SK-N-SH treated with all-trans-retinoic acid at 6 μM for 48 hours (cell line): ENCODE measurements at regions not wholly inside any gene's neighbourhood (a gene's known extent, or its start where the extent isn't known, plus 50 kb on each side); places are given as distances from the start of the nearest gene placed in this dataset.

Source experiments
- ATAC-seq: fragments of 200-7000 bp; cut with Tn5 transposase; 3 replicates; pipeline ENCODE4 v1.9.1; 2020; ENCODE audit warnings: mild to moderate bottlenecking, moderate library complexity
- ARNTL ChIP-seq: fragments of 450-650 bp; formaldehyde crosslinking; IDR thresholded peaks from 2 replicates; pipeline ENCODE4 v1.5.0; 2020; ENCODE audit warnings: low read depth, mild to moderate bottlenecking, moderate library complexity, borderline replicate concordance
- BACH2 ChIP-seq: fragments of 250-450 bp; sonication (Bioruptor Pico); IDR thresholded peaks from 2 replicates; pipeline ENCODE4 v1.9.0; 2021; ENCODE audit warnings: mild to moderate bottlenecking, borderline replicate concordance
- CSDC2 ChIP-seq: fragments of 250-450 bp; sonication (Bioruptor Pico); IDR thresholded peaks from 2 replicates; pipeline ENCODE4 v1.5.0; 2020; ENCODE audit warnings: mild to moderate bottlenecking, moderate library complexity
- ESRRG ChIP-seq: fragments of 250-450 bp; sonication (Bioruptor Pico); IDR thresholded peaks from 2 replicates; pipeline ENCODE4 v1.6.1; 2021; ENCODE audit warnings: mild to moderate bottlenecking
- GLIS3 ChIP-seq: fragments of 250-450 bp; sonication (Bioruptor Pico); IDR thresholded peaks from 2 replicates; pipeline ENCODE4 v1.5.0; 2020; ENCODE audit warnings: mild to moderate bottlenecking, moderate library complexity
- OSR1 ChIP-seq: fragments of 250-450 bp; sonication (Bioruptor Pico); IDR thresholded peaks from 2 replicates; pipeline ENCODE4 v1.8.0; 2022; ENCODE audit warnings: moderate library complexity, mild to moderate bottlenecking, inconsistent platforms
- PPARA ChIP-seq: fragments of 250-450 bp; sonication (Bioruptor Pico); IDR thresholded peaks from 2 replicates; pipeline ENCODE4 v1.5.0; 2020; ENCODE audit warnings: mild to moderate bottlenecking, borderline replicate concordance
- RARB ChIP-seq: fragments of 250-450 bp; sonication (Bioruptor Pico); IDR thresholded peaks from 2 replicates; pipeline ENCODE4 v1.8.0; 2021; ENCODE audit warnings: mild to moderate bottlenecking, moderate library complexity
- SNAI2 ChIP-seq: fragments of 250-450 bp; sonication (Bioruptor Pico); IDR thresholded peaks from 2 replicates; pipeline ENCODE4 v1.5.0; 2020; ENCODE audit warnings: mild to moderate bottlenecking, moderate library complexity
- TCF4 ChIP-seq: fragments of 250-450 bp; sonication (Bioruptor Pico); IDR thresholded peaks from 2 replicates; pipeline ENCODE4 v1.8.0; 2021; ENCODE audit warnings: mild to moderate bottlenecking, moderate library complexity, borderline replicate concordance
- TOX ChIP-seq: fragments of 250-450 bp; sonication (Bioruptor Pico); IDR thresholded peaks from 2 replicates; pipeline ENCODE4 v1.8.0; 2021; ENCODE audit warnings: mild to moderate bottlenecking, moderate library complexity, borderline replicate concordance
- ZFP3 ChIP-seq: fragments of 250-450 bp; sonication (Bioruptor Pico); IDR thresholded peaks from 2 replicates; pipeline ENCODE4 v1.5.0; 2020; ENCODE audit warnings: mild to moderate bottlenecking, moderate library complexity
- ZFP30 ChIP-seq: fragments of 450-650 bp; formaldehyde crosslinking; IDR thresholded peaks from 2 replicates; pipeline ENCODE4 v1.5.0; 2022; ENCODE audit warnings: mild to moderate bottlenecking, moderate library complexity
- ZNF565 ChIP-seq: fragments of 450-650 bp; formaldehyde crosslinking; conservative IDR thresholded peaks from 2 replicates; pipeline ENCODE4 v1.5.0; 2020; ENCODE audit warnings: low read depth, mild to moderate bottlenecking, moderate library complexity
- ZNF70 ChIP-seq: fragments of 450-650 bp; formaldehyde crosslinking; IDR thresholded peaks from 2 replicates; pipeline ENCODE4 v1.5.0; 2020; ENCODE audit warnings: mild to moderate bottlenecking, moderate library complexity
- ZNF8 ChIP-seq: fragments of 450-650 bp; formaldehyde crosslinking; IDR thresholded peaks from 2 replicates; pipeline ENCODE4 v1.5.0; 2020; ENCODE audit warnings: mild to moderate bottlenecking, moderate library complexity
- TF ChIP-seq, protein P1 (sequence below): fragments of 250-450 bp; sonication (Bioruptor Pico); IDR thresholded peaks from 2 replicates; pipeline ENCODE4 v1.5.1; 2021; ENCODE audit warnings: mild to moderate bottlenecking, moderate library complexity
- TF ChIP-seq, protein P2 (sequence below): fragments of 250-450 bp; sonication (Bioruptor Pico); IDR thresholded peaks from 2 replicates; pipeline ENCODE4 v1.5.0; 2020; ENCODE audit warnings: mild to moderate bottlenecking, moderate library complexity
- TF ChIP-seq, protein P3 (sequence below): fragments of 250-450 bp; sonication (Bioruptor Pico); IDR thresholded peaks from 2 replicates; pipeline ENCODE4 v1.8.0; 2020; ENCODE audit warnings: mild to moderate bottlenecking, moderate library complexity, borderline replicate concordance
- TF ChIP-seq, protein P4 (sequence below): fragments of 250-450 bp; sonication (Bioruptor Pico); IDR thresholded peaks from 2 replicates; pipeline ENCODE4 v1.8.0; 2021; ENCODE audit warnings: low read depth, mild to moderate bottlenecking, moderate library complexity, borderline replicate concordance
- TF ChIP-seq, protein P5 (sequence below): fragments of 250-450 bp; sonication (Bioruptor Pico); IDR thresholded peaks from 2 replicates; pipeline ENCODE4 v1.5.1; 2020; ENCODE audit warnings: low read depth, mild to moderate bottlenecking, moderate library complexity

GRCh38 chr12:67735868-67736267 is 87.3 kb downstream of the DYRK2 start:
- no peak for TF ChIP-seq SNAI2 (CRISPR knock-in tag)
- TF ChIP-seq ESRRG (CRISPR knock-in tag) = no peak
- no peak for ATAC-seq

DNA sequence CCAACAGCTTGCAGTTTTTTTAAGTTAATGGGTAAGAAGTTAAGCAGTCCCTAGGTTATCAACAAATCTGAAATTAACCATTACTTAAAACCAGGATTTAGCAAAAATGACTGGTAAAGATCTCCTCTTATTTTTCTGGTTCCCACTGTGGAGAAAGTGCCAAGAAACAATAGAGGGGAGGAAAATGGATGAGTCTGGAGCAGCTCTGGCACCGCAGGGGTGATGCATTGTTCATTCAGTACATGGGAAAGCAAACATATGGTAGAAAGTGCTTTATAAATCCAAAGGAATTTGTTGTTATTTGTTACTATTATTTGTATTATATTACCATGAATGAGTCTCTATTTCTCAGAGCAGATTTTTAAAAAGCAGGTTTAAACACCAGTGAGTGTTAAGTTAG is 92.2 kb downstream of the DYRK2 start:
- ATAC-seq = no peak
- TF ChIP-seq, protein P1, sequence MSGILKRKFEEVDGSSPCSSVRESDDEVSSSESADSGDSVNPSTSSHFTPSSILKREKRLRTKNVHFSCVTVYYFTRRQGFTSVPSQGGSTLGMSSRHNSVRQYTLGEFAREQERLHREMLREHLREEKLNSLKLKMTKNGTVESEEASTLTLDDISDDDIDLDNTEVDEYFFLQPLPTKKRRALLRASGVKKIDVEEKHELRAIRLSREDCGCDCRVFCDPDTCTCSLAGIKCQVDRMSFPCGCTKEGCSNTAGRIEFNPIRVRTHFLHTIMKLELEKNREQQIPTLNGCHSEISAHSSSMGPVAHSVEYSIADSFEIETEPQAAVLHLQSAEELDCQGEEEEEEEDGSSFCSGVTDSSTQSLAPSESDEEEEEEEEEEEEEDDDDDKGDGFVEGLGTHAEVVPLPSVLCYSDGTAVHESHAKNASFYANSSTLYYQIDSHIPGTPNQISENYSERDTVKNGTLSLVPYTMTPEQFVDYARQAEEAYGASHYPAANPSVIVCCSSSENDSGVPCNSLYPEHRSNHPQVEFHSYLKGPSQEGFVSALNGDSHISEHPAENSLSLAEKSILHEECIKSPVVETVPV (CRISPR knock-in tag) = no peak
- TF ChIP-seq TCF4 (CRISPR knock-in tag) (no peak), ZNF8 (CRISPR knock-in tag) (no peak), BACH2 (CRISPR knock-in tag) (no peak), PPARA (CRISPR knock-in tag) (no peak), SNAI2 (CRISPR knock-in tag) (no peak), ESRRG (CRISPR knock-in tag) (no peak), ARNTL (no peak), GLIS3 (no peak)
- TF ChIP-seq, protein P2, sequence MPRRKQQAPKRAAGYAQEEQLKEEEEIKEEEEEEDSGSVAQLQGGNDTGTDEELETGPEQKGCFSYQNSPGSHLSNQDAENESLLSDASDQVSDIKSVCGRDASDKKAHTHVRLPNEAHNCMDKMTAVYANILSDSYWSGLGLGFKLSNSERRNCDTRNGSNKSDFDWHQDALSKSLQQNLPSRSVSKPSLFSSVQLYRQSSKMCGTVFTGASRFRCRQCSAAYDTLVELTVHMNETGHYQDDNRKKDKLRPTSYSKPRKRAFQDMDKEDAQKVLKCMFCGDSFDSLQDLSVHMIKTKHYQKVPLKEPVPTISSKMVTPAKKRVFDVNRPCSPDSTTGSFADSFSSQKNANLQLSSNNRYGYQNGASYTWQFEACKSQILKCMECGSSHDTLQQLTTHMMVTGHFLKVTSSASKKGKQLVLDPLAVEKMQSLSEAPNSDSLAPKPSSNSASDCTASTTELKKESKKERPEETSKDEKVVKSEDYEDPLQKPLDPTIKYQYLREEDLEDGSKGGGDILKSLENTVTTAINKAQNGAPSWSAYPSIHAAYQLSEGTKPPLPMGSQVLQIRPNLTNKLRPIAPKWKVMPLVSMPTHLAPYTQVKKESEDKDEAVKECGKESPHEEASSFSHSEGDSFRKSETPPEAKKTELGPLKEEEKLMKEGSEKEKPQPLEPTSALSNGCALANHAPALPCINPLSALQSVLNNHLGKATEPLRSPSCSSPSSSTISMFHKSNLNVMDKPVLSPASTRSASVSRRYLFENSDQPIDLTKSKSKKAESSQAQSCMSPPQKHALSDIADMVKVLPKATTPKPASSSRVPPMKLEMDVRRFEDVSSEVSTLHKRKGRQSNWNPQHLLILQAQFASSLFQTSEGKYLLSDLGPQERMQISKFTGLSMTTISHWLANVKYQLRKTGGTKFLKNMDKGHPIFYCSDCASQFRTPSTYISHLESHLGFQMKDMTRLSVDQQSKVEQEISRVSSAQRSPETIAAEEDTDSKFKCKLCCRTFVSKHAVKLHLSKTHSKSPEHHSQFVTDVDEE = no peak
- TF ChIP-seq, protein P3, sequence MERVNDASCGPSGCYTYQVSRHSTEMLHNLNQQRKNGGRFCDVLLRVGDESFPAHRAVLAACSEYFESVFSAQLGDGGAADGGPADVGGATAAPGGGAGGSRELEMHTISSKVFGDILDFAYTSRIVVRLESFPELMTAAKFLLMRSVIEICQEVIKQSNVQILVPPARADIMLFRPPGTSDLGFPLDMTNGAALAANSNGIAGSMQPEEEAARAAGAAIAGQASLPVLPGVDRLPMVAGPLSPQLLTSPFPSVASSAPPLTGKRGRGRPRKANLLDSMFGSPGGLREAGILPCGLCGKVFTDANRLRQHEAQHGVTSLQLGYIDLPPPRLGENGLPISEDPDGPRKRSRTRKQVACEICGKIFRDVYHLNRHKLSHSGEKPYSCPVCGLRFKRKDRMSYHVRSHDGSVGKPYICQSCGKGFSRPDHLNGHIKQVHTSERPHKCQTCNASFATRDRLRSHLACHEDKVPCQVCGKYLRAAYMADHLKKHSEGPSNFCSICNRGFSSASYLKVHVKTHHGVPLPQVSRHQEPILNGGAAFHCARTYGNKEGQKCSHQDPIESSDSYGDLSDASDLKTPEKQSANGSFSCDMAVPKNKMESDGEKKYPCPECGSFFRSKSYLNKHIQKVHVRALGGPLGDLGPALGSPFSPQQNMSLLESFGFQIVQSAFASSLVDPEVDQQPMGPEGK (CRISPR knock-in tag) = no peak

- TF ChIP-seq ZNF8 (CRISPR knock-in tag) (no peak), ESRRG (CRISPR knock-in tag) (no peak), OSR1 (CRISPR knock-in tag) (no peak), ZFP30 (CRISPR knock-in tag) (no peak), RARB (CRISPR knock-in tag) (no peak), ARNTL (no peak), ZNF70 (CRISPR knock-in tag) (no peak), SNAI2 (CRISPR knock-in tag) (no peak), TCF4 (CRISPR knock-in tag) (no peak), CSDC2 (CRISPR knock-in tag) (no peak), GLIS3 (no peak), TOX (CRISPR knock-in tag) (no peak), BACH2 (CRISPR knock-in tag) (no peak), ZNF565 (CRISPR knock-in tag) (no peak), ZFP3 (no peak)
- TF ChIP-seq, protein P4, sequence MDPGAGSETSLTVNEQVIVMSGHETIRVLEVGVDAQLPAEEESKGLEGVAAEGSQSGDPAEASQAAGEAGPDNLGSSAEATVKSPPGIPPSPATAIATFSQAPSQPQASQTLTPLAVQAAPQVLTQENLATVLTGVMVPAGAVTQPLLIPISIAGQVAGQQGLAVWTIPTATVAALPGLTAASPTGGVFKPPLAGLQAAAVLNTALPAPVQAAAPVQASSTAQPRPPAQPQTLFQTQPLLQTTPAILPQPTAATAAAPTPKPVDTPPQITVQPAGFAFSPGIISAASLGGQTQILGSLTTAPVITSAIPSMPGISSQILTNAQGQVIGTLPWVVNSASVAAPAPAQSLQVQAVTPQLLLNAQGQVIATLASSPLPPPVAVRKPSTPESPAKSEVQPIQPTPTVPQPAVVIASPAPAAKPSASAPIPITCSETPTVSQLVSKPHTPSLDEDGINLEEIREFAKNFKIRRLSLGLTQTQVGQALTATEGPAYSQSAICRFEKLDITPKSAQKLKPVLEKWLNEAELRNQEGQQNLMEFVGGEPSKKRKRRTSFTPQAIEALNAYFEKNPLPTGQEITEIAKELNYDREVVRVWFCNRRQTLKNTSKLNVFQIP (CRISPR knock-in tag) = no peak
- TF ChIP-seq, protein P1 (CRISPR knock-in tag) = no peak
- TF ChIP-seq, protein P3 (CRISPR knock-in tag) = no peak
- TF ChIP-seq, protein P5, sequence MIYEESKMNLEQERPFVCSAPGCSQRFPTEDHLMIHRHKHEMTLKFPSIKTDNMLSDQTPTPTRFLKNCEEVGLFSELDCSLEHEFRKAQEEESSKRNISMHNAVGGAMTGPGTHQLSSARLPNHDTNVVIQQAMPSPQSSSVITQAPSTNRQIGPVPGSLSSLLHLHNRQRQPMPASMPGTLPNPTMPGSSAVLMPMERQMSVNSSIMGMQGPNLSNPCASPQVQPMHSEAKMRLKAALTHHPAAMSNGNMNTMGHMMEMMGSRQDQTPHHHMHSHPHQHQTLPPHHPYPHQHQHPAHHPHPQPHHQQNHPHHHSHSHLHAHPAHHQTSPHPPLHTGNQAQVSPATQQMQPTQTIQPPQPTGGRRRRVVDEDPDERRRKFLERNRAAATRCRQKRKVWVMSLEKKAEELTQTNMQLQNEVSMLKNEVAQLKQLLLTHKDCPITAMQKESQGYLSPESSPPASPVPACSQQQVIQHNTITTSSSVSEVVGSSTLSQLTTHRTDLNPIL (CRISPR knock-in tag) = no peak
- TF ChIP-seq, all 23 proteins: peak for 0
- ATAC-seq = no peak; the same call in 2 of the 3 replicates
Measured at GRCh38 chr12:67741270-67741669, 92.7 kb downstream of the DYRK2 start.
